ENCODE measurements at regions not wholly inside any gene's neighbourhood (a gene's known extent, or its start where the extent isn't known, plus 50 kb on each side); places are given as distances from the start of the nearest gene placed in this dataset.

DNA sequence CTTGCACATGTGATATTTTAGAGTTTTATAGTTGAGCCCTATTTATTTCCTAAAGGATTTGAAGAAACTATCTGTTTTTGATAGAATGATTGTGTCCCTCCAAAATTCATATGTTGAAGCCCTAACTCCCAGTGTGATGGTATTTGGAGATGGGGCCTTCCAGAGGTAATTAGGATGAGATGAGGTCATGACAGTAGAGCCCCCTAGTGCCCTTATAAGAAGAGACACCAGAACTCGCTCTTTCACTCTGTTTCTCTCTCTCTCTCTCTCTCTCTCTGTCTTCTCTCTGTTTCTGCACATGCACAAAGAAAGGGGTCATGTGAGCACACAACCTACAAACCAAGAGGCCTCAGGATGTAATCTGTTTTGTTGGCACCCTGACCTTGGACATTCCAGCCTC is 921.9 kb upstream of the DIAPH2 start:
- TF ChIP-seq, protein P1, sequence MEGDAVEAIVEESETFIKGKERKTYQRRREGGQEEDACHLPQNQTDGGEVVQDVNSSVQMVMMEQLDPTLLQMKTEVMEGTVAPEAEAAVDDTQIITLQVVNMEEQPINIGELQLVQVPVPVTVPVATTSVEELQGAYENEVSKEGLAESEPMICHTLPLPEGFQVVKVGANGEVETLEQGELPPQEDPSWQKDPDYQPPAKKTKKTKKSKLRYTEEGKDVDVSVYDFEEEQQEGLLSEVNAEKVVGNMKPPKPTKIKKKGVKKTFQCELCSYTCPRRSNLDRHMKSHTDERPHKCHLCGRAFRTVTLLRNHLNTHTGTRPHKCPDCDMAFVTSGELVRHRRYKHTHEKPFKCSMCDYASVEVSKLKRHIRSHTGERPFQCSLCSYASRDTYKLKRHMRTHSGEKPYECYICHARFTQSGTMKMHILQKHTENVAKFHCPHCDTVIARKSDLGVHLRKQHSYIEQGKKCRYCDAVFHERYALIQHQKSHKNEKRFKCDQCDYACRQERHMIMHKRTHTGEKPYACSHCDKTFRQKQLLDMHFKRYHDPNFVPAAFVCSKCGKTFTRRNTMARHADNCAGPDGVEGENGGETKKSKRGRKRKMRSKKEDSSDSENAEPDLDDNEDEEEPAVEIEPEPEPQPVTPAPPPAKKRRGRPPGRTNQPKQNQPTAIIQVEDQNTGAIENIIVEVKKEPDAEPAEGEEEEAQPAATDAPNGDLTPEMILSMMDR (IDR thresholded peaks at IDR 0.05; ENCODE audit: low read depth, low read length), result peak; percentile 59
- no peak for TF ChIP-seq EZH2phosphoT487 (IDR thresholded peaks at IDR 0.05; ENCODE audit: low read depth)
